Astrocyte (in vitro differentiated cells and primary cell): ENCODE measurements at regions not wholly inside any gene's neighbourhood (a gene's known extent, or its start where the extent isn't known, plus 50 kb on each side); places are given as distances from the start of the nearest gene placed in this dataset.
A peak's percentile ranks its signal among the peaks of the same experiment; 100 is the strongest.
"Not testable (repeated sequence)": the region's sequence is repeated elsewhere in the genome, so short reads cannot be mapped to it uniquely, and the experiment has no call there.

Source experiments
- DNase-seq: peaks from one replicate; pipeline ENCODE4 v3.0.0-alpha.2; 2010; ENCODE audit warnings: low read depth
- FAIRE-seq: peaks from 2 replicates; lab custom pipeline; 2011; peaks lifted over from hg19 to GRCh38; lab: Jason Lieb, UNC
- H2AFZ ChIP-seq: 2 replicates; pipeline ENCODE4 v1.6.0; 2012; ENCODE audit warnings: low read depth, low read length, inconsistent platforms
- H3K27ac ChIP-seq: 2 replicates; pipeline ENCODE4 v1.5.1; 2011; ENCODE audit warnings: low read depth, low read length, inconsistent platforms
- H3K27me3 ChIP-seq: 2 replicates; pipeline ENCODE4 v1.6.0; 2011; ENCODE audit warnings: low read length, inconsistent platforms; ENCODE audit not compliant: insufficient read depth
- H3K36me3 ChIP-seq: 2 replicates; pipeline ENCODE4 v1.5.1; 2011; ENCODE audit warnings: low read length, inconsistent platforms; ENCODE audit not compliant: insufficient read depth
- H3K4me1 ChIP-seq: 2 replicates; pipeline ENCODE4 v1.5.1; 2011; ENCODE audit warnings: low read length, inconsistent platforms; ENCODE audit not compliant: insufficient read depth
- H3K4me2 ChIP-seq: 2 replicates; pipeline ENCODE4 v1.6.0; 2012; ENCODE audit warnings: low read length, inconsistent platforms
- H3K4me3 ChIP-seq: 2 replicates; pipeline ENCODE4 v1.5.1; 2011; ENCODE audit warnings: low read depth, mild to moderate bottlenecking, low read length, inconsistent platforms; ENCODE audit not compliant: insufficient read depth
- H3K79me2 ChIP-seq: 2 replicates; pipeline ENCODE4 v1.6.0; 2012; ENCODE audit warnings: mild to moderate bottlenecking, low read length, inconsistent platforms; ENCODE audit not compliant: insufficient read depth
- H3K9ac ChIP-seq: 2 replicates; pipeline ENCODE4 v1.6.0; 2012; ENCODE audit warnings: mild to moderate bottlenecking, low read length, inconsistent platforms
- H3K9me3 ChIP-seq: 2 replicates; pipeline ENCODE4 v1.5.1; 2012; ENCODE audit warnings: low read depth, mild to moderate bottlenecking, low read length, inconsistent platforms; ENCODE audit not compliant: insufficient read depth
- H4K20me1 ChIP-seq: 2 replicates; pipeline ENCODE4 v1.6.0; 2012; ENCODE audit warnings: low read length, inconsistent platforms; ENCODE audit not compliant: insufficient read depth
- H3K27ac Mint-ChIP-seq: one replicate; pipeline ENCODE4 v1.8.0; 2021; ENCODE audit warnings: mild to moderate bottlenecking, mixed read lengths; ENCODE audit not compliant: unreplicated experiment
- H3K27me3 Mint-ChIP-seq: one replicate; pipeline ENCODE4 v1.8.0; 2021; ENCODE audit warnings: low read depth, mixed read lengths; ENCODE audit not compliant: unreplicated experiment
- H3K36me3 Mint-ChIP-seq: one replicate; pipeline ENCODE4 v1.8.0; 2021; ENCODE audit warnings: low read depth, mixed read lengths; ENCODE audit not compliant: unreplicated experiment
- H3K4me1 Mint-ChIP-seq: one replicate; pipeline ENCODE4 v1.8.0; 2021; ENCODE audit warnings: low read depth, mixed read lengths; ENCODE audit not compliant: unreplicated experiment
- H3K4me3 Mint-ChIP-seq: one replicate; pipeline ENCODE4 v1.8.0; 2021; ENCODE audit warnings: mild to moderate bottlenecking, moderate library complexity, mixed read lengths; ENCODE audit not compliant: unreplicated experiment
- H3K9me3 Mint-ChIP-seq: one replicate; pipeline ENCODE4 v1.8.0; 2021; ENCODE audit warnings: mild to moderate bottlenecking, mixed read lengths; ENCODE audit not compliant: unreplicated experiment
- EZH2 ChIP-seq: IDR thresholded peaks from 2 replicates; pipeline ENCODE4 v1.6.1; 2012; ENCODE audit warnings: mild to moderate bottlenecking, low read length, inconsistent platforms; ENCODE audit not compliant: insufficient read depth
- TF ChIP-seq, protein P1 (sequence below): IDR thresholded peaks from 2 replicates; pipeline ENCODE4 v1.5.1; 2011; ENCODE audit warnings: low read depth, mild to moderate bottlenecking, inconsistent platforms, low read length, moderate library complexity; ENCODE audit not compliant: insufficient read depth

DNA sequence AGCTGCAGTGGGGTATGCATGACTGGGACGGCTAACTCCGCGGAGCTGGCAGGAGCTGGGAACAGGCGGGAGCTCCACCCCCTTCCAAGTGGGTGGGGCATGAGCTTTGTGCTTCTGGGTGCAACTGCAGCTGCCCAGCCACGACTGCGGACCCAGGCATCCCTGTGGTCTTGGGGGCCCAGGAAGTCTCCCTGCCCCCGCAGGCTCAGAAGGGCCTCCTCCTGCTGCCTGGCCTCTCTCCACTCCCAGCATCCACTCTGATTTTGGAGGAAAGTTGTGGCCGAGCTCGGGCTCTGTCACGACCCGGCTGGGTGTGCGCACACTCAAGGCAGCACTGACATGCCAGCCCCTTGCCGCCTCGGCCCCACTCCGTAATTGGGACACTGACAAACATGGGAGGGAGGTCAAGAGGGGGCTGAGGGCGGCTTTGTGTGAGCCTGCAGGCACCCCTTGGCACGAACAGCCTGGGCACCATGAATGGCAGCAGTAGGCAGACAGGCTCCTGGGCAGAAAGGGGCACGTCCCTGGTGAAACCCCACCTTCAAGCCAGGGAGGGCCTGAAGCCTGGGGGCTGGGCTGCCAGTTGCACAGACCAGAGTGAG, 822.6 kb downstream of the GLUD2 start:
- H3K27me3 Mint-ChIP-seq = no peaks in the 10 kb centered on the region
- Histone ChIP-seq H3K4me2 (no peak overlapping the region), H2AFZ (no peak overlapping the region), H3K27me3 (no peaks in the 10 kb centered on the region), H3K27ac (no peak overlapping the region), H3K9me3 (no peaks in the 10 kb centered on the region), H3K79me2 (no peaks in the 10 kb centered on the region), H3K4me3 (no peak overlapping the region), H3K36me3 (no peaks in the 10 kb centered on the region), H4K20me1 (no peaks in the 10 kb centered on the region), H3K9ac (no peak overlapping the region), H3K4me1 (no peaks in the 10 kb centered on the region)
- FAIRE-seq (no peak), DNase-seq (no peak)
- H3K27ac Mint-ChIP-seq = no peak overlapping the region
- no peak overlapping the region for H3K4me3 Mint-ChIP-seq
- no peak for TF ChIP-seq EZH2
- TF ChIP-seq, protein P1, sequence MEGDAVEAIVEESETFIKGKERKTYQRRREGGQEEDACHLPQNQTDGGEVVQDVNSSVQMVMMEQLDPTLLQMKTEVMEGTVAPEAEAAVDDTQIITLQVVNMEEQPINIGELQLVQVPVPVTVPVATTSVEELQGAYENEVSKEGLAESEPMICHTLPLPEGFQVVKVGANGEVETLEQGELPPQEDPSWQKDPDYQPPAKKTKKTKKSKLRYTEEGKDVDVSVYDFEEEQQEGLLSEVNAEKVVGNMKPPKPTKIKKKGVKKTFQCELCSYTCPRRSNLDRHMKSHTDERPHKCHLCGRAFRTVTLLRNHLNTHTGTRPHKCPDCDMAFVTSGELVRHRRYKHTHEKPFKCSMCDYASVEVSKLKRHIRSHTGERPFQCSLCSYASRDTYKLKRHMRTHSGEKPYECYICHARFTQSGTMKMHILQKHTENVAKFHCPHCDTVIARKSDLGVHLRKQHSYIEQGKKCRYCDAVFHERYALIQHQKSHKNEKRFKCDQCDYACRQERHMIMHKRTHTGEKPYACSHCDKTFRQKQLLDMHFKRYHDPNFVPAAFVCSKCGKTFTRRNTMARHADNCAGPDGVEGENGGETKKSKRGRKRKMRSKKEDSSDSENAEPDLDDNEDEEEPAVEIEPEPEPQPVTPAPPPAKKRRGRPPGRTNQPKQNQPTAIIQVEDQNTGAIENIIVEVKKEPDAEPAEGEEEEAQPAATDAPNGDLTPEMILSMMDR = no peak
- H3K4me1 Mint-ChIP-seq = no peaks in the 10 kb centered on the region
- no peaks in the 10 kb centered on the region for H3K36me3 Mint-ChIP-seq
- H3K9me3 Mint-ChIP-seq = no peaks in the 10 kb centered on the region

DNA sequence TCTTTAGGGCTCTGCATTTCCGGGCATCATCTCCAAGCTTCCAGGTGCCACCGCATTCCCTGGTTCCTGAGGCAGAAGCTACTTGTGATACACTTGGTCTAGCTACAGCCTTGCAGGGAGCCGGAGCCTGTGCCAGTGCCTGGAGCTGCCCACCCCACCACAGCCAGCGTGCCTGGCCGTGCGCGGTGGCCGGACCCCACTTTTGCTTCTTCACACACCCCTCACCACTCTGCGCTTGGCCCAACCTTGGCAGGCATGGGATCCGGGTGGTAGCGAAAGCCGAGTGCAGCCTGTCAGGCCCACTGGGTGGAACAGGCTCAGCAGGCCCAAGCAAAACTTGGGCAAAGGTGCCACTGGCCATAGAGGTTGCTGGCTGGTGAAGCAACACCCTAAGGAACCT, 823.7 kb downstream of the GLUD2 start:
- Histone ChIP-seq H3K36me3 (no peaks in the 10 kb centered on the region), H2AFZ (no peak overlapping the region), H4K20me1 (no peaks in the 10 kb centered on the region), H3K27ac (no peak overlapping the region), H3K27me3 (no peaks in the 10 kb centered on the region), H3K79me2 (no peaks in the 10 kb centered on the region), H3K9ac (no peak overlapping the region), H3K4me2 (no peak overlapping the region), H3K4me3 (no peak overlapping the region), H3K9me3 (no peaks in the 10 kb centered on the region), H3K4me1 (no peaks in the 10 kb centered on the region)
- Mint-ChIP-seq H3K27ac (no peak overlapping the region), H3K4me1 (no peaks in the 10 kb centered on the region), H3K4me3 (no peak overlapping the region), H3K36me3 (no peaks in the 10 kb centered on the region), H3K27me3 (no peaks in the 10 kb centered on the region), H3K9me3 (no peaks in the 10 kb centered on the region)
- TF ChIP-seq EZH2 = no peak
- TF ChIP-seq, protein P1 = no peak
- peak; percentile 5 for FAIRE-seq
- no peak for DNase-seq

DNA sequence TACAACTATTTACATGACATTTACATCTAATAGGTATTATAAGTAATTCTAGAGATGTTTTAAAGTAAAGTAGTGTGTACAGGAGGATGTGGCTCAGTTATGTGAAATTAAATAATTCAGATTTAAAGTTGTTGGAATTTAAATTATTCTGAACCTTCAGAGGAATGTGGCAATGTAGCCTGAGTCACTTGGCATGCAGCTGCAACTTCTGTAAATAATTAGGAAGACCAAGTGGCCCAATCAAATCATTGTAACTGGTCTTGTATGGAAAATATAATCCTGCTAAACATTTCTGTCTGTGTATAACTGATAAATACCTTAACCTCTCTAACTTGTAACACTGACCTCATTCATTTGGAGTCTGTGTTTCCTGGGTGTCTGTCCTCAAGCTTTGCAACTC, 828.9 kb downstream of the GLUD2 start:
- H3K27ac ChIP-seq = no peak overlapping the region
- TF ChIP-seq EZH2 = no peak
- TF ChIP-seq, protein P1 = no peak
- H4K20me1 ChIP-seq = no peaks in the 10 kb centered on the region
- no peaks in the 10 kb centered on the region for H3K27me3 ChIP-seq
- peak; percentile 67 for DNase-seq
- H3K79me2 ChIP-seq = no peaks in the 10 kb centered on the region
- no peaks in the 10 kb centered on the region for H3K36me3 ChIP-seq
- H3K9me3 Mint-ChIP-seq = no peaks in the 10 kb centered on the region
- H3K36me3 Mint-ChIP-seq = no peaks in the 10 kb centered on the region
- H3K4me3 Mint-ChIP-seq = no peak overlapping the region
- no peak overlapping the region for H2AFZ ChIP-seq
- H3K27me3 Mint-ChIP-seq = no peaks in the 10 kb centered on the region
- H3K9ac ChIP-seq = no peak overlapping the region
- H3K4me3 ChIP-seq = no peak overlapping the region
- no peak overlapping the region for H3K4me2 ChIP-seq
- no peak overlapping the region for H3K27ac Mint-ChIP-seq
- no peaks in the 10 kb centered on the region for H3K4me1 ChIP-seq
- no peaks in the 10 kb centered on the region for H3K4me1 Mint-ChIP-seq
- H3K9me3 ChIP-seq = no peaks in the 10 kb centered on the region
- no peak for FAIRE-seq

DNA sequence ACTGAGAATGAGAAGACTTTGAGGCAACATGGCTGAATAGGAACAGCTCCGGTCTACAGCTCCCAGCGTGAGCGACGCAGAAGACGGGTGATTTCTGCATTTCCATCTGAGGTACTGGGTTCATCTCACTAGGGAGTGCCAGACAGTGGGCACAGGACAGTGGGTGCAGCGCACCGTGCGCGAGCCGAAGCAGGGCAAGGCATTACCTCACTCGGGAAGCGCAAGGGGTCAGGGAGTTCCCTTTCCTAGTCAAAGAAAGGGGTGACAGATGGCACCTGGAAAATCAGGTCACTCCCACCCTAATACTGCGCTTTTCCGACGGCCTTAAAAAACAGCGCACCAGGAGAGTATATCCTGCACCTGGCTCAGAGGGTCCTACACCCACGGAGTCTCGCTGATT, 829.9 kb downstream of the GLUD2 start:
- H3K27ac ChIP-seq, H3K36me3 Mint-ChIP-seq, H4K20me1 ChIP-seq, H3K9ac ChIP-seq, H3K4me1 Mint-ChIP-seq, H2AFZ ChIP-seq, H3K79me2 ChIP-seq, H3K9me3 Mint-ChIP-seq, H3K4me3 Mint-ChIP-seq, H3K27me3 Mint-ChIP-seq, H3K36me3 ChIP-seq, H3K27me3 ChIP-seq, DNase-seq, H3K4me1 ChIP-seq, FAIRE-seq, H3K4me2 ChIP-seq, H3K27ac Mint-ChIP-seq, H3K4me3 ChIP-seq, H3K9me3 ChIP-seq: not testable (repeated sequence)
